ENCODE measurements at regions not wholly inside any gene's neighbourhood (a gene's known extent, or its start where the extent isn't known, plus 50 kb on each side); places are given as distances from the start of the nearest gene placed in this dataset.
"Not testable (repeated sequence)": the region's sequence is repeated elsewhere in the genome, so short reads cannot be mapped to it uniquely, and the experiment has no call there.

DNA sequence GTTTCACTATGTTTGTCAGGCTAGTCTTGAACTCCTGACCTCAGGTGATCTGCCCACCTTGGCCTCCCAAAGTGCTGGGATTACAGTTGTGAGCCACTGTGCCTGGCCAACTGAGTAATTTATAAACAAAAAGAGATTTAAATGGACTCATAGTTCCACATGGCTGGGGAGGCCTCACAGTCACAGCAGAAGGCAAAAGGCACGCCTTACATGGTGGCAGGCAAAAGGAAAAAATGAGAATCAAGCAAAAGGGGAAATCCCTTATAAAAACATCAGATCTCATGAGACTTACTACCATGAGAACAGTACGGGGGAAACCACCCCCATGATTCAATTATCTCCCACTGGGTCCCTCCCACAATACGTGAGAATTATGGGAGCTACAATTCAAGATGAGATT lies 73.2 kb upstream of the TIAM1 start:
- H3K9me3 ChIP-seq (ENCODE audit: control insufficient read depth, insufficient read depth, low read depth, low read length); H3K27me3 ChIP-seq (ENCODE audit: control insufficient read depth, insufficient read depth, low read length); intact Hi-C loops (cut with micrococcal nuclease; ENCODE audit: unreplicated experiment); H3K4me3 ChIP-seq (ENCODE audit: low read depth in 2 of 2, low read length in 2 of 2); ATAC-seq; H3K4me1 ChIP-seq (ENCODE audit: control insufficient read depth, insufficient read depth, low read length); DNase-seq (ENCODE audit: low read depth, low spot score); H3K27ac ChIP-seq (ENCODE audit: low read length); BruUV-seq (replicated peaks); in situ Hi-C loops (cut with HindIII; ENCODE audit: low pct_unique_long_range_greater_than_20kb, low sequenced_read_pairs); POLR2A ChIA-PET; H3K36me3 ChIP-seq (ENCODE audit: control insufficient read depth, insufficient read depth, low read length): not testable (repeated sequence)
- CTCF ChIA-PET = interaction anchor here (0.6 kb wide), 1 partner anchor 70 kb away, joined by 4 read pairs; no protein-coding TSS in a partner anchor

DNA sequence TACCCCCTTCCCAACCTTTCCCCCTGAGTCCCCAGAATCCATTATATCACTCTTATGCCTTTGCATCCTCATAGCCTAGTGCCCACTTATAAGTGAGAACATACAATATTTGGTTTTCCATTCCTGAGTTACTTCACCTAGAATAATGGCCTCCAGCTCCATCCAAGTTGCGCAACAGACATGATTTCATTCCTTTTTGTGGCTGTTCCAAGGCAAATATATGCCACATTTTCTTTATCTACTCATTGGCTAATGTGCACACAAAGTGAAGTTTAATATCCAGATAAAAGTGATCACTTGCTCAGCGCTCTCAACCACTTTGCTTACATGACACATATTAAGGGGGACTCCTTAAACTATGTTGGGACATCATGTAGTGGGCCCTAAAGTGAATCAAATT lies 72.4 kb upstream of the TIAM1 start:
- H3K36me3 ChIP-seq (ENCODE audit: control insufficient read depth, insufficient read depth, low read length) = no peaks in the 10 kb centered on the region
- CTCF ChIA-PET = no interaction called here
- DNase-seq (ENCODE audit: low read depth, low spot score) (no peak), ATAC-seq (no peak)
- H3K9me3 ChIP-seq (ENCODE audit: control insufficient read depth, insufficient read depth, low read depth, low read length) = no peaks in the 10 kb centered on the region
- intact Hi-C loops (cut with micrococcal nuclease; ENCODE audit: unreplicated experiment) (no loop called here), in situ Hi-C loops (cut with HindIII; ENCODE audit: low pct_unique_long_range_greater_than_20kb, low sequenced_read_pairs) (no loop called here)
- BruUV-seq (replicated peaks) = no TSS peak
- no peaks in the 10 kb centered on the region for H3K27me3 ChIP-seq (ENCODE audit: control insufficient read depth, insufficient read depth, low read length)
- POLR2A ChIA-PET = no interaction called here
- H3K4me1 ChIP-seq (ENCODE audit: control insufficient read depth, insufficient read depth, low read length) = no peaks in the 10 kb centered on the region
- no peak overlapping the region for H3K27ac ChIP-seq (ENCODE audit: low read length)
- H3K4me3 ChIP-seq (ENCODE audit: low read depth in 2 of 2, low read length in 2 of 2) = no peak overlapping the region
- no peak for TF ChIP-seq TCF7L2 (IDR thresholded peaks at IDR 0.05; ENCODE audit: low read depth, low read length)
- TF ChIP-seq, protein P1, sequence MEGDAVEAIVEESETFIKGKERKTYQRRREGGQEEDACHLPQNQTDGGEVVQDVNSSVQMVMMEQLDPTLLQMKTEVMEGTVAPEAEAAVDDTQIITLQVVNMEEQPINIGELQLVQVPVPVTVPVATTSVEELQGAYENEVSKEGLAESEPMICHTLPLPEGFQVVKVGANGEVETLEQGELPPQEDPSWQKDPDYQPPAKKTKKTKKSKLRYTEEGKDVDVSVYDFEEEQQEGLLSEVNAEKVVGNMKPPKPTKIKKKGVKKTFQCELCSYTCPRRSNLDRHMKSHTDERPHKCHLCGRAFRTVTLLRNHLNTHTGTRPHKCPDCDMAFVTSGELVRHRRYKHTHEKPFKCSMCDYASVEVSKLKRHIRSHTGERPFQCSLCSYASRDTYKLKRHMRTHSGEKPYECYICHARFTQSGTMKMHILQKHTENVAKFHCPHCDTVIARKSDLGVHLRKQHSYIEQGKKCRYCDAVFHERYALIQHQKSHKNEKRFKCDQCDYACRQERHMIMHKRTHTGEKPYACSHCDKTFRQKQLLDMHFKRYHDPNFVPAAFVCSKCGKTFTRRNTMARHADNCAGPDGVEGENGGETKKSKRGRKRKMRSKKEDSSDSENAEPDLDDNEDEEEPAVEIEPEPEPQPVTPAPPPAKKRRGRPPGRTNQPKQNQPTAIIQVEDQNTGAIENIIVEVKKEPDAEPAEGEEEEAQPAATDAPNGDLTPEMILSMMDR (IDR thresholded peaks at IDR 0.05) = no peak
- TF ChIP-seq, protein P2, sequence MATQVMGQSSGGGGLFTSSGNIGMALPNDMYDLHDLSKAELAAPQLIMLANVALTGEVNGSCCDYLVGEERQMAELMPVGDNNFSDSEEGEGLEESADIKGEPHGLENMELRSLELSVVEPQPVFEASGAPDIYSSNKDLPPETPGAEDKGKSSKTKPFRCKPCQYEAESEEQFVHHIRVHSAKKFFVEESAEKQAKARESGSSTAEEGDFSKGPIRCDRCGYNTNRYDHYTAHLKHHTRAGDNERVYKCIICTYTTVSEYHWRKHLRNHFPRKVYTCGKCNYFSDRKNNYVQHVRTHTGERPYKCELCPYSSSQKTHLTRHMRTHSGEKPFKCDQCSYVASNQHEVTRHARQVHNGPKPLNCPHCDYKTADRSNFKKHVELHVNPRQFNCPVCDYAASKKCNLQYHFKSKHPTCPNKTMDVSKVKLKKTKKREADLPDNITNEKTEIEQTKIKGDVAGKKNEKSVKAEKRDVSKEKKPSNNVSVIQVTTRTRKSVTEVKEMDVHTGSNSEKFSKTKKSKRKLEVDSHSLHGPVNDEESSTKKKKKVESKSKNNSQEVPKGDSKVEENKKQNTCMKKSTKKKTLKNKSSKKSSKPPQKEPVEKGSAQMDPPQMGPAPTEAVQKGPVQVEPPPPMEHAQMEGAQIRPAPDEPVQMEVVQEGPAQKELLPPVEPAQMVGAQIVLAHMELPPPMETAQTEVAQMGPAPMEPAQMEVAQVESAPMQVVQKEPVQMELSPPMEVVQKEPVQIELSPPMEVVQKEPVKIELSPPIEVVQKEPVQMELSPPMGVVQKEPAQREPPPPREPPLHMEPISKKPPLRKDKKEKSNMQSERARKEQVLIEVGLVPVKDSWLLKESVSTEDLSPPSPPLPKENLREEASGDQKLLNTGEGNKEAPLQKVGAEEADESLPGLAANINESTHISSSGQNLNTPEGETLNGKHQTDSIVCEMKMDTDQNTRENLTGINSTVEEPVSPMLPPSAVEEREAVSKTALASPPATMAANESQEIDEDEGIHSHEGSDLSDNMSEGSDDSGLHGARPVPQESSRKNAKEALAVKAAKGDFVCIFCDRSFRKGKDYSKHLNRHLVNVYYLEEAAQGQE (IDR thresholded peaks at IDR 0.05; ENCODE audit: insufficient read depth in 1 of 2, low read depth in 2 of 2, low read length in 1 of 2) = no peak
- TF ChIP-seq SIN3A (IDR thresholded peaks at IDR 0.05; ENCODE audit: borderline replicate concordance, insufficient read depth, low read depth, low read length) = no peak
- no peak for TF ChIP-seq POLR2AphosphoS5 (IDR thresholded peaks at IDR 0.05; ENCODE audit: low read depth, low read length)

DNA sequence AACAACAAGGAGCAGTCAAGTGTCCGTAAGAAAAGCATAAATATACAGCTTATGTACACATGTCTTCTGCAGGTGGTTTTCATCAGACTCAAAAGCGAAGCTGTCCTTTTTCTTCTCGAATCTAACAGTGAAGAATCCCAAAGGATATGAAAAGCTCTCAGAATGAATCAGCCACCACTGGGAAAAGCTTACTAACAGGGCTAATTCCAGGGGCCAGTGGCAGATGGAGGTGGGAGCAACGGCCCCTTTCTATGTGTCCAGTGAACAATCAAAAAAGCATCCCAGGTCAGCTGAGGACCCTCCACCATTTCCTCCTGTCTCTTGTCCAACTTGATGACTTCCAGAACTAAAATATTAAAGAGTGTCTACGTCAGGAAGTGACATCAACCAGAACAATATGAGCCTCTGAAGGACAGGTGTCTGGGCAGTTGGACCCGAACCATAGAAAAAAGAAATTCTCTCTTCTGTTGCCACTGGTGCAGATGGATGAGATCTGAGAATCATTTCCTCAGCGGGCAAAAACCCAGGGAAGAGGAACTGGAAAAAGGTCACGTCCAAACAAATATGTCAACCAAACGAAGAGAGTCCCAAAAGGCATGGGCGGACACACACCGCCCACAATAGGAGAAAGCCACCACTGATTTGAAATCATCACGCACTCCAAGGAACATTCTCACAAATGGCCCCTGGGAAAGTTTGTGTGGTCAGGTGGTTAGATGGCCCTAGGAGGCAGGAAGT lies 70.4 kb upstream of the TIAM1 start:
- no peak overlapping the region for H3K27ac ChIP-seq (ENCODE audit: low read length)
- H3K9me3 ChIP-seq (ENCODE audit: control insufficient read depth, insufficient read depth, low read depth, low read length) = no peaks in the 10 kb centered on the region
- H3K36me3 ChIP-seq (ENCODE audit: control insufficient read depth, insufficient read depth, low read length) = no peaks in the 10 kb centered on the region
- ATAC-seq (no peak), DNase-seq (ENCODE audit: low read depth, low spot score) (no peak)
- TF ChIP-seq, protein P1 (IDR thresholded peaks at IDR 0.05) = no peak
- TF ChIP-seq SIN3A (IDR thresholded peaks at IDR 0.05; ENCODE audit: borderline replicate concordance, insufficient read depth, low read depth, low read length) (no peak), POLR2AphosphoS5 (IDR thresholded peaks at IDR 0.05; ENCODE audit: low read depth, low read length) (no peak), TCF7L2 (IDR thresholded peaks at IDR 0.05; ENCODE audit: low read depth, low read length) (no peak)
- TF ChIP-seq, protein P2 (IDR thresholded peaks at IDR 0.05; ENCODE audit: insufficient read depth in 1 of 2, low read depth in 2 of 2, low read length in 1 of 2) = no peak
- ChIA-PET CTCF (no interaction called here), POLR2A (no interaction called here)
- H3K4me3 ChIP-seq (ENCODE audit: low read depth in 2 of 2, low read length in 2 of 2) = no peak overlapping the region
- H3K4me1 ChIP-seq (ENCODE audit: control insufficient read depth, insufficient read depth, low read length) = no peaks in the 10 kb centered on the region
- no TSS peak for BruUV-seq (replicated peaks)
- H3K27me3 ChIP-seq (ENCODE audit: control insufficient read depth, insufficient read depth, low read length) = no peaks in the 10 kb centered on the region
- in situ Hi-C loops (cut with HindIII; ENCODE audit: low pct_unique_long_range_greater_than_20kb, low sequenced_read_pairs) (no loop called here), intact Hi-C loops (cut with micrococcal nuclease; ENCODE audit: unreplicated experiment) (no loop called here)
